ENCODE measurements at regions not wholly inside any gene's neighbourhood (a gene's known extent, or its start where the extent isn't known, plus 50 kb on each side); places are given as distances from the start of the nearest gene placed in this dataset.

DNA sequence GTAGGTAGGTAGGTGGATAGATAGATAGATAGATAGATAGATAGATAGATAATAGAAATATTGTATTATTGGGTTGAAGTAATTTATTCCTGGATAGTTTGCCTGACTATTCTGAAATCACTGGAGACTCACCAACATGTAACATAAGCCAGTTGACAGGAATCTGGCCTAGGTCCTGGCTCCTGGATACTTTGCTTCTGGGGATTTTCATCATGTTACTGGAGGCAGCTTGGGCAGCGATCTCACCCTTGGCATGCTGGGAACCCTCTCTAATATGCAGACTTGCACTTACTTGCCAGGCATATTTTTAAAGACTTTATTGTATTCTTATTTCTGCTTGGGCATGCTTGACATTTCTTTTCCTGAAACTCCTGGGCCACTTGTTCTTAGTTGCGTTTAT, 709.1 kb upstream of the FZD8 start:
- TF ChIP-seq, protein P1, sequence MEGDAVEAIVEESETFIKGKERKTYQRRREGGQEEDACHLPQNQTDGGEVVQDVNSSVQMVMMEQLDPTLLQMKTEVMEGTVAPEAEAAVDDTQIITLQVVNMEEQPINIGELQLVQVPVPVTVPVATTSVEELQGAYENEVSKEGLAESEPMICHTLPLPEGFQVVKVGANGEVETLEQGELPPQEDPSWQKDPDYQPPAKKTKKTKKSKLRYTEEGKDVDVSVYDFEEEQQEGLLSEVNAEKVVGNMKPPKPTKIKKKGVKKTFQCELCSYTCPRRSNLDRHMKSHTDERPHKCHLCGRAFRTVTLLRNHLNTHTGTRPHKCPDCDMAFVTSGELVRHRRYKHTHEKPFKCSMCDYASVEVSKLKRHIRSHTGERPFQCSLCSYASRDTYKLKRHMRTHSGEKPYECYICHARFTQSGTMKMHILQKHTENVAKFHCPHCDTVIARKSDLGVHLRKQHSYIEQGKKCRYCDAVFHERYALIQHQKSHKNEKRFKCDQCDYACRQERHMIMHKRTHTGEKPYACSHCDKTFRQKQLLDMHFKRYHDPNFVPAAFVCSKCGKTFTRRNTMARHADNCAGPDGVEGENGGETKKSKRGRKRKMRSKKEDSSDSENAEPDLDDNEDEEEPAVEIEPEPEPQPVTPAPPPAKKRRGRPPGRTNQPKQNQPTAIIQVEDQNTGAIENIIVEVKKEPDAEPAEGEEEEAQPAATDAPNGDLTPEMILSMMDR (IDR thresholded peaks at IDR 0.05), result no peak
- CTCF ChIA-PET, result no interaction called here
- no peak for DNase-seq
- H3K27ac Mint-ChIP-seq, result no peak overlapping the region
- no peaks in the 10 kb centered on the region for H3K36me3 Mint-ChIP-seq (ENCODE audit: low read depth)
- no peaks in the 10 kb centered on the region for H3K27me3 Mint-ChIP-seq
- ATAC-seq (ENCODE audit: low read depth), result no peak
- no peak overlapping the region for H3K4me3 Mint-ChIP-seq
- no peaks in the 10 kb centered on the region for H3K9me3 Mint-ChIP-seq
- no peaks in the 10 kb centered on the region for H3K4me1 Mint-ChIP-seq
- intact Hi-C loops (cut with micrococcal nuclease), result no loop called here
- POLR2A ChIA-PET, result interaction anchor here (0.6 kb wide), 1 partner anchor 1146 kb away, joined by 5 read pairs; no protein-coding TSS in a partner anchor

DNA sequence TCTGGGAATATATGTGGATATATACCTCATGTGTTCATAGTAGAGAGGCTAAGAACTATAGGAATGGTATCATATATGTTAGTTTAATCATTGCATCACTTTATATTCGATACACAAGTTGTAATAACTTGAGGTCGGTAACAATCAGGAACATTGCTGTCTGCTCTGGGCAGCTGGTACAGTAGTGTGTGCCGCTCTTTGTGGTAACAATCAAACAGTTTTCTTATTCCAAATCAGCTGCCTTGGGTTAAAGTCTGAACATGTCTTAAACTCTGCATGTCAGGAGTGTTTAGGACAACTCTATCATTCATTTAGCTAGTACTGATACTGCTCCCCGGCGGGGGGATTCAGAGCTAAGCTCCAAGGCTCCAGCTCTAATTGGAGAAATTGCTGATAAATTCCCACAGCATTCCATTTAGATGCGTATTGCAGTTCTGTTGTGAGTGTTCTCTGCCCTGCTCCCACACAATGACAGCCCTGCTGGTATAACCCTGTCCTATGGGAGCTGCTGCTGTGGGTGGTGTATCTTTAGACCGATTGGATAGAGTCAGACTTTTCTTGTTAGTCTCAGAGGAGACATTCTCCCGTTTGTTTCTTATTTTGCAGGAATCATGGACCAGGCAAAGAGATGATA, 707.5 kb upstream of the FZD8 start:
- no peak overlapping the region for H3K4me3 Mint-ChIP-seq
- no peak overlapping the region for H3K27ac Mint-ChIP-seq
- intact Hi-C loops (cut with micrococcal nuclease), result no loop called here
- H3K4me1 Mint-ChIP-seq, result no peaks in the 10 kb centered on the region
- ATAC-seq (ENCODE audit: low read depth), result no peak
- ChIA-PET POLR2A (no interaction called here), CTCF (no interaction called here)
- no peaks in the 10 kb centered on the region for H3K9me3 Mint-ChIP-seq
- TF ChIP-seq, protein P1 (IDR thresholded peaks at IDR 0.05), result no peak
- H3K36me3 Mint-ChIP-seq (ENCODE audit: low read depth), result no peaks in the 10 kb centered on the region
- no peak for DNase-seq
- no peaks in the 10 kb centered on the region for H3K27me3 Mint-ChIP-seq

DNA sequence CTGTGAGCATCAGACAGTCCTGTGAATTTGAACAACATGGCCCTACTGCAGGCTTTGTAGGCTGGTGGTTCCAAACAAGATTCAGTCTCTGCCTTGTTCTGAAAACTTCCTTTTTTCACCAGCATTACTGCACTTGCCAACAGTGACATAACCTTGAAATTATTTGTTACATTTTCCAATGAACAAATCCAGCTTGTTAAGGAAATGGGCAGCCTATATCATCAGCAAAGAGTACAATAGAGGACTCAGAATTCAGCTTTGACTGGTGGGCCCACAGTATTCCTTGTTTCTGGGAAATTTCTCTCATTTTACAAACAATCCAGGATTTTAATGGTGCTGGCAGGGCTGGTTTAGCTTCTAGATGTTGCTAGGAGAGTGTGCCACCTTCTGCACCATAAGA, 703.7 kb upstream of the FZD8 start:
- ATAC-seq (ENCODE audit: low read depth) (no peak), DNase-seq (no peak)
- H3K4me1 Mint-ChIP-seq, result no peaks in the 10 kb centered on the region
- intact Hi-C loops (cut with micrococcal nuclease), result no loop called here
- ChIA-PET POLR2A (no interaction called here), CTCF (no interaction called here)
- no peak overlapping the region for H3K4me3 Mint-ChIP-seq
- no peak overlapping the region for H3K27ac Mint-ChIP-seq
- no peaks in the 10 kb centered on the region for H3K9me3 Mint-ChIP-seq
- no peaks in the 10 kb centered on the region for H3K27me3 Mint-ChIP-seq
- TF ChIP-seq, protein P1 (IDR thresholded peaks at IDR 0.05), result no peak
- no peaks in the 10 kb centered on the region for H3K36me3 Mint-ChIP-seq (ENCODE audit: low read depth)

DNA sequence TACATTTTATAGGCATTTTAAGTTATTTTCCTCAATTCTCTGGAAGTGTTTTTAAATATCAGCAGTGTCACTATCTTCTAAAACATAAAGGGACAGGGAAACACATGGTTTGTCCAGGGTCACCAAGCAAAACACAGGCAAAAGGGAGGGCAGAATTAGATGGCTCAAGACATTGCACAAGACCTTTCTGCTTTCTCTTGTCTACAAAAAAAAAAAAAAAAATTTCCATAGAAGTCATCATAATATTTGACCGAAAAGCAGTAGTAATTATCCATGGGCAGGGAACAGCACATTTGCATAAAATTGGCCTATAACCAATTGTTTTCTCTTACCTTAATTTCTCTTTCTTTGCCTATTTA, 703.1 kb upstream of the FZD8 start:
- intact Hi-C loops (cut with micrococcal nuclease), result no loop called here
- no peaks in the 10 kb centered on the region for H3K9me3 Mint-ChIP-seq
- H3K4me3 Mint-ChIP-seq, result no peak overlapping the region
- no peaks in the 10 kb centered on the region for H3K27me3 Mint-ChIP-seq
- CTCF ChIA-PET, result no interaction called here
- POLR2A ChIA-PET, result no interaction called here
- no peaks in the 10 kb centered on the region for H3K4me1 Mint-ChIP-seq
- no peak overlapping the region for H3K27ac Mint-ChIP-seq
- ATAC-seq (ENCODE audit: low read depth), result no peak
- TF ChIP-seq, protein P1 (IDR thresholded peaks at IDR 0.05), result no peak
- DNase-seq, result no peak
- H3K36me3 Mint-ChIP-seq (ENCODE audit: low read depth), result no peaks in the 10 kb centered on the region

DNA sequence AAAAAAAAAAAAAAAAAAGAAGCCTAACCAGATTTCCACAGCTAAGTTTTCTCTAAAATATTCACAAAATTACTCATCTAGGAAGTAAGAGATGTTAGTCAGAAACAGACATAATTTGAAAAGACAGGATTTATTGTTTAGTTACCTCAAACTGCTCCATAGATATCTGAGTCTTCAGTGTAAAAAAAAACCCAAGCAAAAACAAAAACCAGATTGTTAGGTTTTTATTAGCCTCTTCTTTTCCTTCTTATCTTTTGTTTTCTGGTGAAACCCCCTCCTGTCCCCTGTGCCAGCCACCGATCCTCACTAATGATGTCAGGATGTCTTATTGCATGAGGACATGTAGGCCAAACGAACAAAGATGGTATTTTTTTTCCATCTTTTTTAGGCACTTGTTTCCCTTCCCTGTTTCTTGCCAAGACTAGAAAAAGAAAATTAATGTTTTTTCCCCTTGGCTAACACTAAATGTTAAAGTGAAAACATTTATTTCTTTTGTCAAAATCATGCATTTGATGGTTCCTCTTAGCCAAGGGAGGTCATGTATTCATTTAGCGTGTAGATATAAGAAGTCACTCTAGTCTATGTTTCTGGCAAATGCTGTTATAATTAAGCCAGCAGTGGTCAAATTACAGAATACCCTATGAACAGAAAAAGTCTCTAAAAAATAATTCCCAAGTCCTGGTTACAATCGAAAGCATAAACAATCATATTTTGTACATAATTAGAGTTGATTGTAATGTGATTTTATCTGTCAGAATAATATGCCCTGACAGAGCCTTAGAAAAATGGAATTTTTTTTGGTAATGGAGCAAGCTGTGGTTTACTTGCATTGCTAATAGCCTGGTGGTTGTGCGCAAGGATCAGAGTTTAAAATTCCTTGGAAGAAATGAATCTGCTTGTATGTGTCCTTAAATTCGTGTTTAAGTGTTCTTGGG, 702.4 kb upstream of the FZD8 start:
- TF ChIP-seq, protein P1 (IDR thresholded peaks at IDR 0.05), result no peak
- Mint-ChIP-seq H3K4me1 (no peaks in the 10 kb centered on the region), H3K4me3 (no peak overlapping the region), H3K27ac (no peak overlapping the region), H3K9me3 (no peaks in the 10 kb centered on the region), H3K36me3 (ENCODE audit: low read depth) (no peaks in the 10 kb centered on the region), H3K27me3 (no peaks in the 10 kb centered on the region)
- ATAC-seq (ENCODE audit: low read depth) (no peak), DNase-seq (no peak)
- POLR2A ChIA-PET, result no interaction called here
- CTCF ChIA-PET, result no interaction called here
- intact Hi-C loops (cut with micrococcal nuclease), result no loop called here
